GM23338 (cell line): ENCODE measurements at regions not wholly inside any gene's neighbourhood (a gene's known extent, or its start where the extent isn't known, plus 50 kb on each side); places are given as distances from the start of the nearest gene placed in this dataset.

ENCODE experiments used
- ATAC-seq: fragments of 200-7000 bp; cut with Tn5 transposase; 3 replicates; pipeline ENCODE4 v1.9.1; 2020
- DNase-seq: peaks from one replicate; pipeline ENCODE4 v3.0.0-alpha.2; 2015; ENCODE audit warnings: low spot score
- H2AFZ ChIP-seq: fragments of 200-600 bp; sonication (generic); 2 replicates; pipeline ENCODE4 v1.8.0; 2016; ENCODE audit warnings: antibody characterized with exemption, mild to moderate bottlenecking, moderate library complexity
- H3F3A ChIP-seq: fragments of 200-600 bp; sonication (generic); replicated peaks from 2 replicates; pipeline ENCODE4 v1.8.0; 2017; ENCODE audit warnings: antibody characterized with exemption, mixed run types, low read depth
- H3K27ac ChIP-seq: fragments of 200-600 bp; sonication (generic); 2 replicates; pipeline ENCODE4 v1.6.1; 2016; ENCODE audit warnings: low read depth
- H3K27me3 ChIP-seq: fragments of 200-600 bp; sonication (generic); 2 replicates; pipeline ENCODE4 v1.8.0; 2016; ENCODE audit warnings: mild to moderate bottlenecking, mixed run types, moderate library complexity; ENCODE audit not compliant: insufficient read depth
- H3K36me3 ChIP-seq: fragments of 200-600 bp; sonication (generic); 2 replicates; pipeline ENCODE4 v1.8.0; 2016; ENCODE audit warnings: mild to moderate bottlenecking; ENCODE audit not compliant: insufficient read depth
- H3K4me1 ChIP-seq: fragments of 200-600 bp; sonication (generic); 2 replicates; pipeline ENCODE4 v1.8.0; 2016; ENCODE audit warnings: mild to moderate bottlenecking, moderate library complexity; ENCODE audit not compliant: insufficient read depth
- H3K4me2 ChIP-seq: fragments of 200-600 bp; sonication (generic); 2 replicates; pipeline ENCODE4 v1.7.1; 2017; ENCODE audit warnings: mixed run types
- H3K4me3 ChIP-seq: fragments of 200-600 bp; sonication (generic); 2 replicates; pipeline ENCODE4 v1.6.1; 2016; ENCODE audit warnings: mixed run types
- H3K79me2 ChIP-seq: fragments of 200-600 bp; sonication (generic); replicated peaks from 2 replicates; pipeline ENCODE4 v1.8.0; 2017; ENCODE audit warnings: mild to moderate bottlenecking; ENCODE audit not compliant: insufficient read depth
- H3K9me2 ChIP-seq: fragments of 200-600 bp; sonication (generic); 2 replicates; pipeline ENCODE4 v1.8.0; 2017; ENCODE audit not compliant: insufficient read depth
- H4K20me1 ChIP-seq: fragments of 200-600 bp; sonication (generic); replicated peaks from 2 replicates; pipeline ENCODE4 v1.8.0; 2017; ENCODE audit warnings: mild to moderate bottlenecking; ENCODE audit not compliant: insufficient read depth
- H3K27ac Mint-ChIP-seq: 2 replicates; pipeline ENCODE4 v1.8.0; 2020; ENCODE audit warnings: inconsistent platforms, mild to moderate bottlenecking, moderate library complexity, mixed read lengths
- H3K27me3 Mint-ChIP-seq: 3 replicates; pipeline ENCODE4 v1.8.0; 2022; ENCODE audit warnings: low read depth, mild to moderate bottlenecking, moderate library complexity, mixed read lengths, inconsistent platforms; ENCODE audit not compliant: insufficient read depth, poor library complexity
- H3K36me3 Mint-ChIP-seq: 3 replicates; pipeline ENCODE4 v1.8.0; 2021; ENCODE audit warnings: low read depth, mild to moderate bottlenecking, inconsistent platforms, moderate library complexity, mixed read lengths
- H3K4me1 Mint-ChIP-seq: 3 replicates; pipeline ENCODE4 v1.8.0; 2020; ENCODE audit warnings: mild to moderate bottlenecking, inconsistent platforms, mixed read lengths
- H3K4me3 Mint-ChIP-seq: 3 replicates; pipeline ENCODE4 v1.8.0; 2021; ENCODE audit warnings: moderate library complexity, mild to moderate bottlenecking, inconsistent platforms, mixed read lengths
- H3K9me3 Mint-ChIP-seq: 3 replicates; pipeline ENCODE4 v1.8.0; 2020; ENCODE audit warnings: moderate library complexity, mild to moderate bottlenecking, inconsistent platforms, mixed read lengths
- CREB1 ChIP-seq: fragments of 250-450 bp; sonication (Bioruptor Pico); IDR thresholded peaks from 2 replicates; pipeline ENCODE4 v1.5.0; 2020; ENCODE audit warnings: low read depth, mild to moderate bottlenecking, moderate library complexity
- CTCF ChIP-seq, 2 experiments: fragments of 200-600 bp in 1 of 2; sonication (generic) in 1 of 2; conservative IDR thresholded peaks; 2 replicates each; pipeline versions ENCODE4 v1.5.1 to v1.6.1; 2016 to 2017; ENCODE audit warnings: antibody characterized with exemption in 2 of 2, low read depth in 2 of 2, mild to moderate bottlenecking in 2 of 2, moderate library complexity in 1 of 2
- ETS1 ChIP-seq: IDR thresholded peaks from 2 replicates; pipeline ENCODE4 v1.6.1; 2016; ENCODE audit warnings: antibody characterized with exemption
- EZH2 ChIP-seq: fragments of 200-600 bp; sonication (generic); IDR thresholded peaks from one replicate; pipeline ENCODE4 v1.8.0; 2017; ENCODE audit warnings: antibody characterized with exemption, mild to moderate bottlenecking, low read depth; ENCODE audit not compliant: unreplicated experiment
- EZH2phosphoT487 ChIP-seq: fragments of 200-600 bp; sonication (generic); IDR thresholded peaks from one replicate; pipeline ENCODE4 v1.8.1; 2018; ENCODE audit warnings: antibody characterized with exemption; ENCODE audit not compliant: unreplicated experiment
- JUNB ChIP-seq: IDR thresholded peaks from one replicate; pipeline ENCODE4 v1.6.1; 2016; ENCODE audit warnings: antibody characterized with exemption; ENCODE audit not compliant: unreplicated experiment
- NANOG ChIP-seq: IDR thresholded peaks from 2 replicates; pipeline ENCODE4 v1.6.1; 2016; ENCODE audit warnings: antibody characterized with exemption, borderline replicate concordance
- POLR2AphosphoS5 ChIP-seq: IDR thresholded peaks from 2 replicates; pipeline ENCODE4 v1.6.1; 2016; ENCODE audit warnings: antibody characterized with exemption, low read depth
- STAT1 ChIP-seq: IDR thresholded peaks from one replicate; pipeline ENCODE4 v1.6.1; 2016; ENCODE audit warnings: antibody characterized with exemption; ENCODE audit not compliant: unreplicated experiment
- ZNF114 ChIP-seq: fragments of 250-450 bp; sonication (Bioruptor Pico); IDR thresholded peaks from 2 replicates; pipeline ENCODE4 v1.5.0; 2020; ENCODE audit warnings: mild to moderate bottlenecking, moderate library complexity
- ZNF331 ChIP-seq: fragments of 250-450 bp; sonication (Bioruptor Pico); IDR thresholded peaks from 2 replicates; pipeline ENCODE4 v1.5.0; 2020; ENCODE audit warnings: low read depth, mild to moderate bottlenecking, moderate library complexity
- ZNF462 ChIP-seq: fragments of 250-450 bp; sonication (Bioruptor Pico); IDR thresholded peaks from 2 replicates; pipeline ENCODE4 v1.5.0; 2020; ENCODE audit warnings: mild to moderate bottlenecking, moderate library complexity
- TF ChIP-seq, protein P1 (sequence below): IDR thresholded peaks from one replicate; pipeline ENCODE4 v1.6.1; 2018; ENCODE audit warnings: antibody characterized with exemption; ENCODE audit not compliant: unreplicated experiment

- Histone ChIP-seq H4K20me1 (no peaks in the 10 kb centered on the region), H3K4me3 (no peak overlapping the region), H3F3A (no peaks in the 10 kb centered on the region), H3K4me1 (peaks cover 46% of the 10 kb centered on the region), H3K4me2 (no peak overlapping the region), H2AFZ (no peak overlapping the region), H3K79me2 (no peaks in the 10 kb centered on the region), H3K36me3 (no peaks in the 10 kb centered on the region), H3K9me2 (no peaks in the 10 kb centered on the region), H3K27me3 (no peaks in the 10 kb centered on the region), H3K27ac (no peak overlapping the region)
- peaks cover 43% of the 10 kb centered on the region for H3K4me1 Mint-ChIP-seq
- peaks cover 17% of the 10 kb centered on the region; the same call in 2 of the 3 replicates for H3K36me3 Mint-ChIP-seq
- DNase-seq (no peak), ATAC-seq (no peak)
- no peak overlapping the region for H3K4me3 Mint-ChIP-seq
- H3K27ac Mint-ChIP-seq = no peak overlapping the region
- peaks cover 11% of the 10 kb centered on the region; the same call in 2 of the 3 replicates for H3K9me3 Mint-ChIP-seq
- H3K27me3 Mint-ChIP-seq = peaks cover 10% of the 10 kb centered on the region
- no peak for TF ChIP-seq ZNF114 (CRISPR knock-in tag)
- TF ChIP-seq, protein P1, sequence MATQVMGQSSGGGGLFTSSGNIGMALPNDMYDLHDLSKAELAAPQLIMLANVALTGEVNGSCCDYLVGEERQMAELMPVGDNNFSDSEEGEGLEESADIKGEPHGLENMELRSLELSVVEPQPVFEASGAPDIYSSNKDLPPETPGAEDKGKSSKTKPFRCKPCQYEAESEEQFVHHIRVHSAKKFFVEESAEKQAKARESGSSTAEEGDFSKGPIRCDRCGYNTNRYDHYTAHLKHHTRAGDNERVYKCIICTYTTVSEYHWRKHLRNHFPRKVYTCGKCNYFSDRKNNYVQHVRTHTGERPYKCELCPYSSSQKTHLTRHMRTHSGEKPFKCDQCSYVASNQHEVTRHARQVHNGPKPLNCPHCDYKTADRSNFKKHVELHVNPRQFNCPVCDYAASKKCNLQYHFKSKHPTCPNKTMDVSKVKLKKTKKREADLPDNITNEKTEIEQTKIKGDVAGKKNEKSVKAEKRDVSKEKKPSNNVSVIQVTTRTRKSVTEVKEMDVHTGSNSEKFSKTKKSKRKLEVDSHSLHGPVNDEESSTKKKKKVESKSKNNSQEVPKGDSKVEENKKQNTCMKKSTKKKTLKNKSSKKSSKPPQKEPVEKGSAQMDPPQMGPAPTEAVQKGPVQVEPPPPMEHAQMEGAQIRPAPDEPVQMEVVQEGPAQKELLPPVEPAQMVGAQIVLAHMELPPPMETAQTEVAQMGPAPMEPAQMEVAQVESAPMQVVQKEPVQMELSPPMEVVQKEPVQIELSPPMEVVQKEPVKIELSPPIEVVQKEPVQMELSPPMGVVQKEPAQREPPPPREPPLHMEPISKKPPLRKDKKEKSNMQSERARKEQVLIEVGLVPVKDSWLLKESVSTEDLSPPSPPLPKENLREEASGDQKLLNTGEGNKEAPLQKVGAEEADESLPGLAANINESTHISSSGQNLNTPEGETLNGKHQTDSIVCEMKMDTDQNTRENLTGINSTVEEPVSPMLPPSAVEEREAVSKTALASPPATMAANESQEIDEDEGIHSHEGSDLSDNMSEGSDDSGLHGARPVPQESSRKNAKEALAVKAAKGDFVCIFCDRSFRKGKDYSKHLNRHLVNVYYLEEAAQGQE = no peak
- TF ChIP-seq CTCF (conservative IDR thresholded peaks at IDR 0.05; ENCODE audit: low read depth in 2 of 2) = no peak
- no peak for TF ChIP-seq NANOG
- TF ChIP-seq EZH2phosphoT487 = no peak
- no peak for TF ChIP-seq ETS1
- TF ChIP-seq STAT1 = no peak
- TF ChIP-seq ZNF331 (CRISPR knock-in tag) = no peak
- no peak for TF ChIP-seq JUNB
- no peak for TF ChIP-seq ZNF462 (CRISPR knock-in tag)
- TF ChIP-seq EZH2 = no peak
- no peak for TF ChIP-seq CREB1 (CRISPR knock-in tag)
- no peak for TF ChIP-seq POLR2AphosphoS5
These were observed 795.5 kb upstream of the PCDH9 start for GRCh38 chr13:68025604-68026003.
